Motor neuron (in vitro differentiated cells): ENCODE measurements at regions not wholly inside any gene's neighbourhood (a gene's known extent, or its start where the extent isn't known, plus 50 kb on each side); places are given as distances from the start of the nearest gene placed in this dataset.
A peak's percentile ranks its signal among the peaks of the same experiment; 100 is the strongest.

ENCODE experiments used
- ATAC-seq, 8 experiments: fragments of 200-7000 bp; cut with Tn5 transposase; replicated peaks in 6 of 8; 2 replicates each; pipeline ENCODE4 v1.8.0; 2021; ENCODE audit warnings: mild to moderate bottlenecking in 8 of 8, moderate library complexity in 8 of 8
- H3K27ac ChIP-seq, 2 donors: fragments of 250-450 bp; sonication (Bioruptor Pico); 2 replicates each; pipeline ENCODE4 v1.9.0; 2021; ENCODE audit warnings: antibody characterized with exemption in 2 of 2, mild to moderate bottlenecking in 2 of 2, moderate library complexity in 1 of 2
- H3K4me1 ChIP-seq, 2 donors: fragments of 250-450 bp; sonication (Bioruptor Pico); replicated peaks in 1 of 2; 2 replicates each; pipeline ENCODE4 v1.6.1; 2021; ENCODE audit warnings: antibody characterized with exemption in 2 of 2, mild to moderate bottlenecking in 2 of 2, moderate library complexity in 1 of 2
- H3K4me3 ChIP-seq, 5 donors: fragments of 250-450 bp; sonication (Bioruptor Pico); 2 replicates each; pipeline ENCODE4 v1.9.0; 2021; ENCODE audit warnings: antibody characterized with exemption in 5 of 5, mild to moderate bottlenecking in 5 of 5, moderate library complexity in 4 of 5
- WGBS, 10 experiments: fragments of 450-650 bp; shearing (Covaris generic); methylation state at CpG; one replicate each; pipeline ENCODE4 v1.0.0; 2022; 5-methylcytosine and 5-hydroxymethylcytosine counted together
- in situ Hi-C, 9 experiments: fragments of 400-800 bp; cut with MboI; loops; one replicate each; pipeline ENCODE4 v1.15.0; 2021; ENCODE audit warnings: low sequenced_read_pairs in 9 of 9, low pct_unique_long_range_greater_than_20kb in 2 of 9; ENCODE audit not compliant: unreplicated experiment in 9 of 9

DNA sequence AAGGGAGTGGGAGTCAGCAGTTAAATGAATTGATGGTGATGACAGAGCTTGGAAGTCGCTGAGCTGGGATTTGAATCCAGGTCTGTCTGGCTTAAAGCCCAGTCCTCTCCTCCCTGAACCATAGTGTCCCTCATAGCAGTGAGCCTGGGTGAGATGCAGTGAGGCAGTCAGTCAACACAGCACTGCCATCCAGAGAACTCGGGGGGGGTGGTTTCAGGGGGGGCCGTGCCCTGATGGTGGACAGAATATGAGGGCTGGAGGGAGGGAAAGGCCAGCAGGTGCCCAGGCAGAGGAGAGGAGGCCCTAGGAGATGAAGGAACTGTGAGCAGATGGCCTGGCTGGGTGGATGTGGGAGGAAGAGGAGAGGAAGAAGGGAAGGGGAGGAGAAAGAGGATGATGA is 405.6 kb downstream of the PTPRU start:
- Histone ChIP-seq H3K4me3 (no peak overlapping the region), H3K27ac (no peak overlapping the region), H3K4me1 (no peaks in the 10 kb centered on the region)
- 71 to 86% methylated on average over 1 of the region's 3 CpGs; no CpG with 5 or more reads in 8 of the 10 experiments for WGBS, 10 experiments
- in situ Hi-C loops = no loop called here
- ATAC-seq = no peak

DNA sequence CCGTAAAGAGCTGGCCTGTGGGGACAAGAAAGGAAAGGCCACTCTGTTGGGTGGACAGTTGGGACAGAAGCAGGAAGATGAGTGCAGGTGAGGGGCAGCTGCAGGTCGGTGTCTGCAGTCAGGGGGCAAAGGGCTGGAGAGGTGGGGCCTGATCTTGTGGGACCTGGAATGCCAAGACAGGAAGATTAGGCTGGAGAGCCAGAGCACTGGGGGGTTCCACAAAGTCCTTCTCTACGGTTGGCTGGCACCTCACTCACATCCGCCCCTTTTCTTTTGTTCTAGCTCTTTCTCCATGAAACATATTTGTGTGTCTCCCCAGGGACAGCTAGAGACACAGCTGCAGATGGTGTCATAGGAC is 404.1 kb downstream of the PTPRU start:
- no peak for ATAC-seq
- H3K4me3 ChIP-seq = no peak overlapping the region
- H3K4me1 ChIP-seq = no peaks in the 10 kb centered on the region
- H3K27ac ChIP-seq = no peak overlapping the region
- in situ Hi-C loops = no loop called here
- 0 to 78% (median 60%) methylated on average over 1 to 4 of the region's 4 CpGs; no CpG with 5 or more reads in 3 of the 10 experiments for WGBS, 10 experiments

DNA sequence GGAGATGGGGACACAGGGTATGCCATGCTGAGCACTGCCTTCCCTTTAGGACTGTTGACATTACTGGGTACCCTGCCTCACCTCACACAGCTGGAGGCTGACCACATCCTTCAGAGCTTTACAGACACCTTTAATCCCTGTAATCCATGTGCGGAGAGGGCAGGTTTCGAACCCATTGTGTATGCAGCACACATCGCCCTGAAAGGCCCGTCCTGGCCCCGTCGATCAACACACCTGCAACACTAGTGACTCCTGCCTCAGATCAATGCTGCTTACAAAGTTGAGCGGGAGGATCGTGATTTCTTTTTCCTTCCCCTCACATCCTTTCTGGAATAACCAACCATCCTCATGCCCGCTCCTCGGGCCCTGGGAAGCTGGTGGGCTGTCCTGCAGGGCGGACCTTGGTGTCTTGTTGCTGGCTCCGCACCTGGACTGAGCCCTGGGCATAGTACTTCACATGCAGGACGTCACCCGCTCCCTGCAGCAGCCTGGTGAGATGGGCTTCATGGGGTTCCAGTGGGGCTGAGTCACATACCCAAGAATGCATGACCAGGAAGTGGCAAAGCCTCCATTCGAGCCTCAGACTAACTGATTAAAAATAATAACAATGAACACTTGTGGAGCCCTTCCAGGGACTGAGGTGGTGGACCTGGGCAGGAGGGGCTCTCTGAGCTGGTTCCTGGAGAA is 403.6 kb downstream of the PTPRU start:
- H3K4me1 ChIP-seq = no peaks in the 10 kb centered on the region
- in situ Hi-C loops = no loop called here
- no peak for ATAC-seq
- H3K4me3 ChIP-seq = no peak overlapping the region
- 33 to 95% (median 70%) methylated on average over 4 to 10 of the region's 15 CpGs; no CpG with 5 or more reads in 4 of the 10 experiments for WGBS, 10 experiments
- H3K27ac ChIP-seq = no peak overlapping the region

DNA sequence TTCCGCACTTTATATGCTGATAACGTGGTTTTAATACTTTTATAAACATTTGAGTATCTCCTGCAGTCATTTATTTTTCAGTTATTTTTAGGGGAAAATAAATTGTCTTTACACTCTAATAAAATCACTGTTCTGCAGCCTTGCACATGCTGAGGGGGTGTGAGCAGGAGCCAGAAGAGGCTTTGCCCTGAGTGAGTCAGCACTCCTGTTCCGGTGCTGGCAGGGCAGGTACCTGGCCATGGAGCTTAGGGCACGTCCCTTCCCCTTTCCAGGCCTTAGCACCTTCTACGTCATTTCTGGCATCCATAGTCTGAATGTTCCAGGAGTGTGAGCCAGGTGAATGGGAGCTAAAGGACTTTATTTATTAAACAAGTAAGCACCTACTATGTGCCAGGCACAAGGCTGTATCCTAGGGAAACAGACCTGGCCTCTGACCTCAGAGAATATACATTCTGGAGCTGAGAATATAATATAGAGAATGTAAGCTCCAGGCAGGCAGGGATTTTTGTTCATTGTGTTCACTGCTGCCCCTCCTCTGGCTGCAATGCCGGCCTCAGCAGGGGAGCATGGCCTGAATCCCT is 402.9 kb downstream of the PTPRU start:
- Histone ChIP-seq H3K27ac (no peak overlapping the region), H3K4me1 (no peaks in the 10 kb centered on the region), H3K4me3 (no peak overlapping the region)
- no peak for ATAC-seq
- in situ Hi-C loops = no loop called here
- 17 to 93% (median 85%) methylated on average over 1 to 6 of the region's 6 CpGs; no CpG with 5 or more reads in 3 of the 10 experiments for WGBS, 10 experiments

DNA sequence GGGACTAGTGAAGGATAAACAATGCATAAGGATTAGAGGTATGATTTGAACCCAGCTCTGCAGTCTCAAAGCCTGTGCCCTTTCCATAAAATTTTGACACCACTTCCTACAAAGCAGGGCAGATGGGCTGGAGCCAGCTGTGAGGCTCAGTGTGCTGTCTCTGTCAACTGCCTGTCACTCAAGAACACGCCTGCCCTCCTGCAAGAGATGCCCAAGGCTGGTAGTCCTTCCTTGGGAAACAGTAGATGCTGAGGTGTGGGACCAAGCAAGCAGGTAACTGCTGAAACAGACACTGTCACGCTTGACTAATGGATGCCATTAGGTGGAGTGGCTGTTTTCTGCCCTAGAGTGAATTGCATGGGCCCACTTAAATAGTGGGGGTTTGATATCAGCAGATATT is 402.0 kb downstream of the PTPRU start:
- ATAC-seq = no peak
- 0 to 100% (median 61%) methylated on average over 1 to 2 of the region's 2 CpGs; no CpG with 5 or more reads in 4 of the 10 experiments for WGBS, 10 experiments
- H3K4me3 ChIP-seq = no peak overlapping the region
- in situ Hi-C loops = no loop called here
- no peaks in the 10 kb centered on the region for H3K4me1 ChIP-seq
- no peak overlapping the region for H3K27ac ChIP-seq

DNA sequence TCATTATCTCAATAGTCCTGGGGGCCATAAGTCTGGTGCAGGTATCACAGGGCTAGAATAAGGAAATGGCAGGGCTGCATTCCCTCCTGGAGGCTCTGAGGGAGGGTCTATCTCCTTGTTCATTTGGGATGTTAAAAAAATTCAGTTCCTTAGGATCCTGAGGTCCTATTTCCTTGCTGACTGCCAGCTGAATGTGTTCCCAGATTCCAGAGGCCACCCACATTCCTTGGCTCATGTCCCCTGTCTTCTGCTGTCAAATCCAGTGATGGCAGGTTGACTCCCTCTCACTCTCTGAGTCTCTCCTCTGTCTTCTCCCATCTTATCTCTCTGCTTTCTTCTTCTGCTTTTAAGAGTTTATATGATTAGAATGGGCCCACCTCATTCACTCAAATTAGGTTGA is 400.6 kb downstream of the PTPRU start:
- Histone ChIP-seq H3K27ac (no peak overlapping the region), H3K4me1 (no peaks in the 10 kb centered on the region), H3K4me3 (no peak overlapping the region)
- in situ Hi-C loops = no loop called here
- ATAC-seq = no peak

DNA sequence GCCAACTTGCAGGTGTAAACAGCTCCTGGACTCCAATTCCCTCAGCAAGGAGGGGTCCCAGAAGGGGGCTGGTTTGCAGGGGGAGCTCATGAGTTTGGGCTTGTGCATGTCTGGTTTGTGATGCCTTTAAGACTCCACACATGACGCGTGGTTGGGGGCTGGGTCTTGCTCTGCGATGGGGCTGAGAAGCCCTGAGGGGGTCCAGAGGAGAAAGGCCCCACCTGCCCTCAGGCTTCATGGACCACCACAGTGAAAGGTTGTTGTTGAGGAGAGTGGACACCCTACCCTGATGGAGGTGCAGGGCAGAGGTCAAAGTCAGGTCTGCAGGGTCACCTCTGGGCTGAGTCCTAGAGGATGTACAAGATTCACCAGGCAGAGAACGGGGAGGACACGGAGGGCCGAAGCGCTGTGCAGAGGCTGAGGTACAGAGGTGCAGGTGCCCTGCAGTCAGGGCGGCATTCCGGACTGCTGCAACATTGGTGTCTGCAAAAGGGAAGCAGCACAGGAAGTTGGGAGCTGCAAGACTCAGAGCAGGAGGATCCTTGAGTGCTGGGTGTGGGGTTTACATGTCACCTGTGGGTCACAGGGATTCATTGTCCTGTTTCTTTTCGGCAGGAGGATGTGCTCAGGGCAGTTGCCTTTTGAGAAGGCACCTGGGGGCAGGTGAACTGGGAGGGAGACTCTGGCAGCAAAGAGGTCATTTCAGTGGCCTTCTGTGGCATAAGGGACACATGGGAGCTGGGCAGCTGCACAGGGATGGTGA is 399.4 kb downstream of the PTPRU start:
- WGBS, 10 experiments = 35 to 97% (median 84%) methylated on average over 2 to 6 of the region's 10 CpGs; no CpG with 5 or more reads in 3 of the 10 experiments
- Histone ChIP-seq H3K4me3 (no peak overlapping the region), H3K4me1 (no peaks in the 10 kb centered on the region), H3K27ac (no peak overlapping the region)
- no peak for ATAC-seq
- in situ Hi-C loops = no loop called here

DNA sequence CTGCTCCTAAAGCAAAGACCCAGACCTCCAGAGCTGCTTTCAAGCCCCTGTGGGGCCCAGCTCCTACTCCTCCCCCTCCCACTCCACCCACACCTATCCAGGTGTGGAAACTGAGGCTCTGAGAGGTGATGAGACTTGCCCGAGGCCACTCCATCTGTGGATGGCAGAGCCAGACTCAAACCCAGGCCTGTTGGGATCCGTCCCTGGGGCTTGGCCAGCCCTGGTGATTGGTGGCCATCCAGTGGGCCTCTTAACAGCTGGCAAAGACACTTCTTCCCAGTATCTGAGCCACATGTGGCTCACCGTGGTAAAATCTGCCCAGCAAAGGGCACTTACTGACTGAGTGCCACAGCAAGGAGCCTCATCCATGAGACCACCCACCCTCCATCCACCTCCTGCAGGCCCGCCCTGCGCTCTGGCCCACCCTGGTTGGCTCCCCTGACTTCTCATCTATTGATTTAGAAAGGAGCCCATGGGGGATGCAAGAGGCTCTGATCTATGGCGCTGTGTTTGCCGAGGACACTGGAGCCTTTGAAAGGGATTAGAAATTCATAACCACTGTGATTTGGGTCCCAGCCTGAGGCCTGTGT is 398.5 kb downstream of the PTPRU start:
- WGBS, 10 experiments = 40 to 93% (median 68%) methylated on average over 1 to 4 of the region's 7 CpGs; no CpG with 5 or more reads in 4 of the 10 experiments
- no peak for ATAC-seq

DNA sequence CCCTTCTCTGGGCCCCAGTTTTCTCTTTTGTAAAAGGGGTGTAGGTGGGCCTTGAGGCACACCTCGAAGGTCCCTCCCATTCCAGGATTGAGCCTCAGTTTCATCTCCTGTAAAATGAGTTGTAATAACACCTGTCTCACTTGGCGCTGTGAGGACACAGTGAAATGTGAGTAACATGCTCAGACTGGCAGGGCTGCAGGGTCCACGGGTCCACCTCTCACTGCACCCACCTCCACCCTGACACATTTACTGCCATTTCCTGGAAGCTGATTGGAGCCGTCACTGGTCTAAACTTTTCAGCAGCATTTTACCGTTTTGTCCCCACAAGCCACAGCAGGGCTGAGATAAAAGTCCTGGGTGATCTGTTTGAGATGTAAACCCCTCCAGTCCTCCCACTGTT is 398.0 kb downstream of the PTPRU start:
- H3K27ac ChIP-seq = no peak overlapping the region
- in situ Hi-C loops = no loop called here
- 0 to 89% (median 78%) methylated on average over 2 to 5 of the region's 5 CpGs; no CpG with 5 or more reads in 6 of the 10 experiments for WGBS, 10 experiments
- H3K4me3 ChIP-seq = no peak overlapping the region
- H3K4me1 ChIP-seq = no peaks in the 10 kb centered on the region
- ATAC-seq = no peak

More for the DNA sequence above, 398.5 kb downstream of the PTPRU start:
- in situ Hi-C loops = no loop called here
- Histone ChIP-seq H3K4me3 (no peak overlapping the region), H3K27ac (no peak overlapping the region), H3K4me1 (no peaks in the 10 kb centered on the region)

DNA sequence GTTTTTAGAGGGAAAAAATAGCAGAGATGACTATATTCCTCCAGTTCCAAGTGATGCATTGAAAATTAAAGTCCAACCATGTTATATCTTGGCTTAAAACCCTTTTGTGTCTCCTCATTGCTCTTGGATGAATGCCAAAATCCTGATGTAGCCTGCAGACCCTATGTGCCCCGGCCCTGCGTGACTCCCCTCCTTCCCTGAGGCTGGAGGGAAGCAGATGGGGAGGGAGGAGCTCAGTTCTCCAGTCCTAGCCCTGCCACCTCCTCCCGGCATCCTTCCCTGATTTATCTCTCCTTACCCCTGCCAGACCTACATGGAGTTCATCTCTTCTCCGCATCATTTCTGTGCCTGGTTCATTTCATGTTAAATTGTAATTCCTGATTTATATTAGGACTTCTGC is 397.4 kb downstream of the PTPRU start:
- 25 to 59% (median 47%) methylated on average over 1 to 4 of the region's 4 CpGs; no CpG with 5 or more reads in 3 of the 10 experiments for WGBS, 10 experiments
- ATAC-seq = peak in 1 of 8 experiments; percentile 70
- H3K4me1 ChIP-seq = no peaks in the 10 kb centered on the region
- H3K4me3 ChIP-seq = no peak overlapping the region
- no peak overlapping the region for H3K27ac ChIP-seq
- in situ Hi-C loops = no loop called here

DNA sequence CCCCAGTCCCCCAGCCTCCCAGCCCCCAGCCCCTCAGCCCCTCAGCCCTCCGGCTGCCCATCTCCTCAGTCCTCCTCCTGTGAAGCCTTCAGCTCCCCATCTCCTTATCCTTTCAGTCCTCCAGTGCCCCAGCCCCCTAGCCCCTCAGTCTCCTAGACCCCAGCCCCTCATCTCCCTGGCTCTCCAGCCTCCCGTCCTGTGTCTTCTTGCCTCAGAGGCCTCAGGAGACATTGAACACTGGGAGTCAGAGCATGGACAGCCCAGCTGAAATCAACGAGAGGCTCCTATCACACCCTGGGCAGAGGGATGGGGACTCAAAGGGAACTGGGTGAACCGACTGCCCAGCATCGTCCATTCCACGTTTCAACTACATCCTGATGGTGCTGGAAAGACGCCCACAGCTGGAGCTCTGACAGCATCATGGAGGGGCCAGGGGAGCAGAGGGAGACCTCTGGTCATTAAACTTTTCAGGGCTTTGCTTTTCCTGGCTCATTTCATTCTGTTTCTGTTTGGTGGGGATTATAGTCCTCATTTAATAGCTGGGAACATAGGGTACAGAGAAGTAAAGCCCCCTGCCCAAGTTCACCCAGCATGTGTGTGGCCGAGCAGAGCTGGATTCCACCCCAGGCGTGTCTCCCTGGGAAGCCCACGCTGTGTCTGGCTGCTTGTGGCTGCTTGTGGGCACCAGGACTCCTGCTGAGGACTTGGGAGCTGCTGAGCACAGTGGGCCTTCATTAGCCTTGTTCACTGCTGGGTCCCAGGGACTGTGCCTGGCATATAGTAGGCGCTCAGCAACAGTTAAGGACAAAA is 396.7 kb downstream of the PTPRU start:
- no peak overlapping the region for H3K27ac ChIP-seq
- ATAC-seq = no peak
- H3K4me3 ChIP-seq = no peak overlapping the region
- 8 to 100% (median 87%) methylated on average over 1 to 9 of the region's 11 CpGs; no CpG with 5 or more reads in 2 of the 10 experiments for WGBS, 10 experiments
- in situ Hi-C loops = no loop called here
- no peaks in the 10 kb centered on the region for H3K4me1 ChIP-seq

DNA sequence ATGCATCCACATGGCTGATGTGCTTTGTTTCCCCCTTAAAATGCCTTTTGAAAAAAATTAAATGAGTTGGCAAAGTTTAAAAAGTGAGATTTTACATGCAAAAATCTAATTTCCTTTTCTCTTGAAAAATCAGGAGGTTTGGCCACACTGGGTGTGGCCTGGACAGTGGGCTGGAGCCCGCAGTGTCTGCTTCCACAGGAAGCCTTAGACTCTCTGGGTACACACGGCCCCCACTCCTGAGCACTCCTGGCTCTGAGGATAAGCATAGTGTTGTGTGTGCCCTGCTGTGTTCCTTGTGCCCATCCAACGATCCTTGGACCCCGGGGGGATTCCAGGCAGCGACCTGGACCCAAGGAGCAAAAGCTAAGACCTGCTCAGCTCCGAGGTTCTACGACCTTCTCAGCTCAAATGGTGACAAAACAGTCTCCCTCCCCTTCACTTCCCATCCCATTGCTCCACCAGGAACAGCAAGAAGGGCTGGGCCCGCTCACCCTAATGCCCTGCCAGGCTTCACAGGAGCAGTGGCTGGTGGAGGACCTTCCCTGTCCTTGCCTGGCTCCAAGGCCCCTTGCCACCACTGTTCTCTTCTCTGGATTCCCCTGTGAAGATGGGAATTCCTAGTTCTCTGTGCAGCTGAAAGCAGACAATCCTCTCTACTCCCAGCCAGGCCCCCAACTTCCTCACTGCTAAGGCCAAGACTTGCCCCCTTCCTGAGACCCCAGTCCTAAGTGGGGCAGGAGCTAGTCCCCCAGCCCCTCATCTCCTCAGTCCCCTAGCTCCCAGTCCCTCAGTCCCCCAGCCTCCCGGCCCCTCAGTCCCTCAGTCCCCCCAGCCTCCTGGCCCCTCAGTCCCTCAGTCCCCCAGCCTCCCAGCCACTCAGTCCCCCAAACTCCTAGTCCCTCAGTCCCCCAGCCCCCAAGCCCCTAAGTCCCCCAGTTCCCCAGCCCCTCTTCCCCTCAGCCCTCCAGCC is 395.8 kb downstream of the PTPRU start:
- no peak overlapping the region for H3K27ac ChIP-seq
- 17 to 90% (median 71%) methylated on average over 1 to 7 of the region's 9 CpGs; no CpG with 5 or more reads in 1 of the 10 experiments for WGBS, 10 experiments
- in situ Hi-C loops = no loop called here
- H3K4me1 ChIP-seq = no peaks in the 10 kb centered on the region
- no peak overlapping the region for H3K4me3 ChIP-seq
- ATAC-seq = peak in 1 of 8 experiments; percentile 22
